OCI-LY7 (cell line): ENCODE measurements at regions not wholly inside any gene's neighbourhood (a gene's known extent, or its start where the extent isn't known, plus 50 kb on each side); places are given as distances from the start of the nearest gene placed in this dataset.

Experiments
- EZH2phosphoT487 ChIP-seq: fragments of 200-600 bp; sonication (generic); IDR thresholded peaks from 2 replicates; pipeline ENCODE4 v1.6.1; 2018; ENCODE audit warnings: low read depth, borderline replicate concordance, mild to moderate bottlenecking, mixed run types, antibody characterized with exemption, low read length, moderate library complexity, mixed read lengths
- TF ChIP-seq, protein P1 (sequence below): fragments of 200-600 bp; sonication (generic); conservative IDR thresholded peaks from 2 replicates; pipeline ENCODE4 v1.5.1; 2014; ENCODE audit warnings: mild to moderate bottlenecking, antibody characterized with exemption, low read length, moderate library complexity, mixed read lengths

GRCh38 chr6:25006565-25007001 lies 70.8 kb upstream of the RIPOR2 start:
- TF ChIP-seq EZH2phosphoT487: no peak
- TF ChIP-seq, protein P1, sequence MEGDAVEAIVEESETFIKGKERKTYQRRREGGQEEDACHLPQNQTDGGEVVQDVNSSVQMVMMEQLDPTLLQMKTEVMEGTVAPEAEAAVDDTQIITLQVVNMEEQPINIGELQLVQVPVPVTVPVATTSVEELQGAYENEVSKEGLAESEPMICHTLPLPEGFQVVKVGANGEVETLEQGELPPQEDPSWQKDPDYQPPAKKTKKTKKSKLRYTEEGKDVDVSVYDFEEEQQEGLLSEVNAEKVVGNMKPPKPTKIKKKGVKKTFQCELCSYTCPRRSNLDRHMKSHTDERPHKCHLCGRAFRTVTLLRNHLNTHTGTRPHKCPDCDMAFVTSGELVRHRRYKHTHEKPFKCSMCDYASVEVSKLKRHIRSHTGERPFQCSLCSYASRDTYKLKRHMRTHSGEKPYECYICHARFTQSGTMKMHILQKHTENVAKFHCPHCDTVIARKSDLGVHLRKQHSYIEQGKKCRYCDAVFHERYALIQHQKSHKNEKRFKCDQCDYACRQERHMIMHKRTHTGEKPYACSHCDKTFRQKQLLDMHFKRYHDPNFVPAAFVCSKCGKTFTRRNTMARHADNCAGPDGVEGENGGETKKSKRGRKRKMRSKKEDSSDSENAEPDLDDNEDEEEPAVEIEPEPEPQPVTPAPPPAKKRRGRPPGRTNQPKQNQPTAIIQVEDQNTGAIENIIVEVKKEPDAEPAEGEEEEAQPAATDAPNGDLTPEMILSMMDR: no peak
